ENCODE measurements at regions not wholly inside any gene's neighbourhood (a gene's known extent, or its start where the extent isn't known, plus 50 kb on each side); places are given as distances from the start of the nearest gene placed in this dataset.

- no peak for TF ChIP-seq POLR2AphosphoS5 (IDR thresholded peaks at IDR 0.05; ENCODE audit: low read depth, low read length)
- TF ChIP-seq POLR2A (IDR thresholded peaks at IDR 0.05; ENCODE audit: low read depth, low read length), result no peak
- no peak for TF ChIP-seq TAF1 (IDR thresholded peaks at IDR 0.05; ENCODE audit: low read depth, low read length)
- no peak for TF ChIP-seq POU2F2 (IDR thresholded peaks at IDR 0.05; ENCODE audit: low read depth, low read length)
- no peak for TF ChIP-seq SPI1 (IDR thresholded peaks at IDR 0.05; ENCODE audit: low read depth, low read length)
Observed at GRCh38 chr15:96002890-96003859, 327.3 kb upstream of the NR2F2 start.

Data from GM12891 (cell line).